Vagina (tissue), 2 donors: ENCODE measurements at regions not wholly inside any gene's neighbourhood (a gene's known extent, or its start where the extent isn't known, plus 50 kb on each side); places are given as distances from the start of the nearest gene placed in this dataset.

ENCODE experiments used
- POLR2A ChIP-seq, 2 donors: fragments of 450-650 bp; IDR thresholded peaks; one replicate each; pipeline ENCODE4 v1.6.1; 2017; ENCODE audit warnings: antibody characterized with exemption in 2 of 2, mild to moderate bottlenecking in 2 of 2, moderate library complexity in 2 of 2
- TF ChIP-seq, protein P1 (sequence below), 3 experiments: fragments of 450-650 bp in 2 of 3; fragments of 200-600 bp in 1 of 3; sonication (generic) in 1 of 3; IDR thresholded peaks; one replicate each; pipeline ENCODE4 v1.5.1; 2017 to 2019; ENCODE audit warnings: antibody characterized with exemption in 3 of 3, mild to moderate bottlenecking in 2 of 3, moderate library complexity in 2 of 3

- TF ChIP-seq, protein P1, sequence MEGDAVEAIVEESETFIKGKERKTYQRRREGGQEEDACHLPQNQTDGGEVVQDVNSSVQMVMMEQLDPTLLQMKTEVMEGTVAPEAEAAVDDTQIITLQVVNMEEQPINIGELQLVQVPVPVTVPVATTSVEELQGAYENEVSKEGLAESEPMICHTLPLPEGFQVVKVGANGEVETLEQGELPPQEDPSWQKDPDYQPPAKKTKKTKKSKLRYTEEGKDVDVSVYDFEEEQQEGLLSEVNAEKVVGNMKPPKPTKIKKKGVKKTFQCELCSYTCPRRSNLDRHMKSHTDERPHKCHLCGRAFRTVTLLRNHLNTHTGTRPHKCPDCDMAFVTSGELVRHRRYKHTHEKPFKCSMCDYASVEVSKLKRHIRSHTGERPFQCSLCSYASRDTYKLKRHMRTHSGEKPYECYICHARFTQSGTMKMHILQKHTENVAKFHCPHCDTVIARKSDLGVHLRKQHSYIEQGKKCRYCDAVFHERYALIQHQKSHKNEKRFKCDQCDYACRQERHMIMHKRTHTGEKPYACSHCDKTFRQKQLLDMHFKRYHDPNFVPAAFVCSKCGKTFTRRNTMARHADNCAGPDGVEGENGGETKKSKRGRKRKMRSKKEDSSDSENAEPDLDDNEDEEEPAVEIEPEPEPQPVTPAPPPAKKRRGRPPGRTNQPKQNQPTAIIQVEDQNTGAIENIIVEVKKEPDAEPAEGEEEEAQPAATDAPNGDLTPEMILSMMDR (IDR thresholded peaks at IDR 0.05), result no peak
- TF ChIP-seq POLR2A (IDR thresholded peaks at IDR 0.05), result no peak
Measured at GRCh38 chr3:178059119-178059518, 477.1 kb upstream of the KCNMB2 start.
